ENCODE measurements at regions not wholly inside any gene's neighbourhood (a gene's known extent, or its start where the extent isn't known, plus 50 kb on each side); places are given as distances from the start of the nearest gene placed in this dataset.

GRCh38 chr6:14621518-14621917, 503.9 kb downstream of the CD83 start:
- no peak for TF ChIP-seq CTCF (IDR thresholded peaks at IDR 0.05)
- no peak for TF ChIP-seq POLR2A (IDR thresholded peaks at IDR 0.05)
- TF ChIP-seq EP300 (IDR thresholded peaks at IDR 0.05) = no peak
